ENCODE measurements at regions not wholly inside any gene's neighbourhood (a gene's known extent, or its start where the extent isn't known, plus 50 kb on each side); places are given as distances from the start of the nearest gene placed in this dataset.

DNA sequence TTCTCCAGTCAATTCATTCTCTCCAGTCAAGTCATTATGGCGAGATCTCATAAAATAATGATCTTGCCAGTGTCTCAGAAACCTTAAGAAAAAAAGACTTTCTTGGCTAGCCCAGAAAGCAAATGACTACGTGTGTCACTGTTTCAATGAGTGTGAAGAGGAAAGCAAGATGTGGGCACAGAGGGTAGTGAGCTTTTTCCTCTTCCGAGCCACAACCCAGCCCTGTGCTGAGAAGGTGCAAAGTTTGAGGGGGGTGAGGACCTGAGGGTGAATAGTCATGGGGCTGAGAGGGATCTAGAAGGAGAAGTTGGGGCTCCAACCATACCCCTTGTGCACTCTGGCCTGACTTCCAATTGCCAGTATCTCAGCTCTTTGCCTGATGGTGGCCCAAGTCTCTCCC, 85.6 kb upstream of the EGFL6 start (continued):
- TF ChIP-seq JUN (IDR thresholded peaks at IDR 0.05; ENCODE audit: low read depth, low read length) (no peak), EP300 (IDR thresholded peaks at IDR 0.05; ENCODE audit: borderline replicate concordance in 1 of 2, low read depth in 2 of 2, low read length in 2 of 2) (no peak), SP4 (IDR thresholded peaks at IDR 0.05; ENCODE audit: low read length) (no peak), POU5F1 (IDR thresholded peaks at IDR 0.05; ENCODE audit: low read depth, low read length) (no peak), PHF8 (conservative IDR thresholded peaks at IDR 0.05; ENCODE audit: low read depth, low read length) (no peak), GABPA (IDR thresholded peaks at IDR 0.05; ENCODE audit: borderline replicate concordance, insufficient read depth, low read length) (no peak), TEAD4 (IDR thresholded peaks at IDR 0.05; ENCODE audit: low read depth, low read length) (no peak), KDM1A (IDR thresholded peaks at IDR 0.05; ENCODE audit: borderline replicate concordance, low read length) (no peak), CBX8 (IDR thresholded peaks at IDR 0.05; ENCODE audit: borderline replicate concordance, low read depth, low read length) (no peak)
- TF ChIP-seq, protein P1, sequence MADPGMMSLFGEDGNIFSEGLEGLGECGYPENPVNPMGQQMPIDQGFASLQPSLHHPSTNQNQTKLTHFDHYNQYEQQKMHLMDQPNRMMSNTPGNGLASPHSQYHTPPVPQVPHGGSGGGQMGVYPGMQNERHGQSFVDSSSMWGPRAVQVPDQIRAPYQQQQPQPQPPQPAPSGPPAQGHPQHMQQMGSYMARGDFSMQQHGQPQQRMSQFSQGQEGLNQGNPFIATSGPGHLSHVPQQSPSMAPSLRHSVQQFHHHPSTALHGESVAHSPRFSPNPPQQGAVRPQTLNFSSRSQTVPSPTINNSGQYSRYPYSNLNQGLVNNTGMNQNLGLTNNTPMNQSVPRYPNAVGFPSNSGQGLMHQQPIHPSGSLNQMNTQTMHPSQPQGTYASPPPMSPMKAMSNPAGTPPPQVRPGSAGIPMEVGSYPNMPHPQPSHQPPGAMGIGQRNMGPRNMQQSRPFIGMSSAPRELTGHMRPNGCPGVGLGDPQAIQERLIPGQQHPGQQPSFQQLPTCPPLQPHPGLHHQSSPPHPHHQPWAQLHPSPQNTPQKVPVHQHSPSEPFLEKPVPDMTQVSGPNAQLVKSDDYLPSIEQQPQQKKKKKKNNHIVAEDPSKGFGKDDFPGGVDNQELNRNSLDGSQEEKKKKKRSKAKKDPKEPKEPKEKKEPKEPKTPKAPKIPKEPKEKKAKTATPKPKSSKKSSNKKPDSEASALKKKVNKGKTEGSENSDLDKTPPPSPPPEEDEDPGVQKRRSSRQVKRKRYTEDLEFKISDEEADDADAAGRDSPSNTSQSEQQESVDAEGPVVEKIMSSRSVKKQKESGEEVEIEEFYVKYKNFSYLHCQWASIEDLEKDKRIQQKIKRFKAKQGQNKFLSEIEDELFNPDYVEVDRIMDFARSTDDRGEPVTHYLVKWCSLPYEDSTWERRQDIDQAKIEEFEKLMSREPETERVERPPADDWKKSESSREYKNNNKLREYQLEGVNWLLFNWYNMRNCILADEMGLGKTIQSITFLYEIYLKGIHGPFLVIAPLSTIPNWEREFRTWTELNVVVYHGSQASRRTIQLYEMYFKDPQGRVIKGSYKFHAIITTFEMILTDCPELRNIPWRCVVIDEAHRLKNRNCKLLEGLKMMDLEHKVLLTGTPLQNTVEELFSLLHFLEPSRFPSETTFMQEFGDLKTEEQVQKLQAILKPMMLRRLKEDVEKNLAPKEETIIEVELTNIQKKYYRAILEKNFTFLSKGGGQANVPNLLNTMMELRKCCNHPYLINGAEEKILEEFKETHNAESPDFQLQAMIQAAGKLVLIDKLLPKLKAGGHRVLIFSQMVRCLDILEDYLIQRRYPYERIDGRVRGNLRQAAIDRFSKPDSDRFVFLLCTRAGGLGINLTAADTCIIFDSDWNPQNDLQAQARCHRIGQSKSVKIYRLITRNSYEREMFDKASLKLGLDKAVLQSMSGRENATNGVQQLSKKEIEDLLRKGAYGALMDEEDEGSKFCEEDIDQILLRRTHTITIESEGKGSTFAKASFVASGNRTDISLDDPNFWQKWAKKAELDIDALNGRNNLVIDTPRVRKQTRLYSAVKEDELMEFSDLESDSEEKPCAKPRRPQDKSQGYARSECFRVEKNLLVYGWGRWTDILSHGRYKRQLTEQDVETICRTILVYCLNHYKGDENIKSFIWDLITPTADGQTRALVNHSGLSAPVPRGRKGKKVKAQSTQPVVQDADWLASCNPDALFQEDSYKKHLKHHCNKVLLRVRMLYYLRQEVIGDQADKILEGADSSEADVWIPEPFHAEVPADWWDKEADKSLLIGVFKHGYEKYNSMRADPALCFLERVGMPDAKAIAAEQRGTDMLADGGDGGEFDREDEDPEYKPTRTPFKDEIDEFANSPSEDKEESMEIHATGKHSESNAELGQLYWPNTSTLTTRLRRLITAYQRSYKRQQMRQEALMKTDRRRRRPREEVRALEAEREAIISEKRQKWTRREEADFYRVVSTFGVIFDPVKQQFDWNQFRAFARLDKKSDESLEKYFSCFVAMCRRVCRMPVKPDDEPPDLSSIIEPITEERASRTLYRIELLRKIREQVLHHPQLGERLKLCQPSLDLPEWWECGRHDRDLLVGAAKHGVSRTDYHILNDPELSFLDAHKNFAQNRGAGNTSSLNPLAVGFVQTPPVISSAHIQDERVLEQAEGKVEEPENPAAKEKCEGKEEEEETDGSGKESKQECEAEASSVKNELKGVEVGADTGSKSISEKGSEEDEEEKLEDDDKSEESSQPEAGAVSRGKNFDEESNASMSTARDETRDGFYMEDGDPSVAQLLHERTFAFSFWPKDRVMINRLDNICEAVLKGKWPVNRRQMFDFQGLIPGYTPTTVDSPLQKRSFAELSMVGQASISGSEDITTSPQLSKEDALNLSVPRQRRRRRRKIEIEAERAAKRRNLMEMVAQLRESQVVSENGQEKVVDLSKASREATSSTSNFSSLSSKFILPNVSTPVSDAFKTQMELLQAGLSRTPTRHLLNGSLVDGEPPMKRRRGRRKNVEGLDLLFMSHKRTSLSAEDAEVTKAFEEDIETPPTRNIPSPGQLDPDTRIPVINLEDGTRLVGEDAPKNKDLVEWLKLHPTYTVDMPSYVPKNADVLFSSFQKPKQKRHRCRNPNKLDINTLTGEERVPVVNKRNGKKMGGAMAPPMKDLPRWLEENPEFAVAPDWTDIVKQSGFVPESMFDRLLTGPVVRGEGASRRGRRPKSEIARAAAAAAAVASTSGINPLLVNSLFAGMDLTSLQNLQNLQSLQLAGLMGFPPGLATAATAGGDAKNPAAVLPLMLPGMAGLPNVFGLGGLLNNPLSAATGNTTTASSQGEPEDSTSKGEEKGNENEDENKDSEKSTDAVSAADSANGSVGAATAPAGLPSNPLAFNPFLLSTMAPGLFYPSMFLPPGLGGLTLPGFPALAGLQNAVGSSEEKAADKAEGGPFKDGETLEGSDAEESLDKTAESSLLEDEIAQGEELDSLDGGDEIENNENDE (IDR thresholded peaks at IDR 0.05; ENCODE audit: insufficient replicate concordance, low read length), result no peak

All from H1 (cell line).